ENCODE measurements at regions not wholly inside any gene's neighbourhood (a gene's known extent, or its start where the extent isn't known, plus 50 kb on each side); places are given as distances from the start of the nearest gene placed in this dataset.

- no peak for DNase-seq (ENCODE audit: low read depth in 2 of 2)
Observed at GRCh38 chr16:9458816-9459215, 367.4 kb downstream of the HAPSTR1 start.

- DNase-seq (ENCODE audit: low read depth in 2 of 2), result no peak
Observed at GRCh38 chr16:9462984-9463383, 371.5 kb downstream of the HAPSTR1 start.

- no peak for DNase-seq (ENCODE audit: low read depth in 2 of 2)
Observed at GRCh38 chr16:9463461-9463860, 372.0 kb downstream of the HAPSTR1 start.

GRCh38 chr16:9465161-9465560, 373.7 kb downstream of the HAPSTR1 start:
- no peak for DNase-seq (ENCODE audit: low read depth in 2 of 2)

GRCh38 chr16:9469512-9469911, 378.1 kb downstream of the HAPSTR1 start:
- no peak for DNase-seq (ENCODE audit: low read depth in 2 of 2)

- DNase-seq (ENCODE audit: low read depth in 2 of 2), result no peak
Observed at GRCh38 chr16:9476744-9477143, 385.3 kb downstream of the HAPSTR1 start.

GRCh38 chr16:9479008-9479407, 387.6 kb downstream of the HAPSTR1 start:
- no peak for DNase-seq (ENCODE audit: low read depth in 2 of 2)

GRCh38 chr16:9480503-9480902, 389.1 kb downstream of the HAPSTR1 start:
- DNase-seq (ENCODE audit: low read depth in 2 of 2), result no peak

GRCh38 chr16:9481747-9482730, 390.6 kb downstream of the HAPSTR1 start:
- DNase-seq (ENCODE audit: low read depth in 2 of 2), result no peak

GRCh38 chr16:9484426-9484825, 393.0 kb downstream of the HAPSTR1 start:
- no peak for DNase-seq (ENCODE audit: low read depth in 2 of 2)

- DNase-seq (ENCODE audit: low read depth in 2 of 2), result no peak
Observed at GRCh38 chr16:9484881-9485280, 393.4 kb downstream of the HAPSTR1 start.

- no peak for DNase-seq (ENCODE audit: low read depth in 2 of 2)
Observed at GRCh38 chr16:9489835-9490467, 398.5 kb downstream of the HAPSTR1 start.

GRCh38 chr16:9495824-9496223, 404.4 kb downstream of the HAPSTR1 start:
- DNase-seq (ENCODE audit: low read depth in 2 of 2), result no peak

- no peak for DNase-seq (ENCODE audit: low read depth in 2 of 2)
Observed at GRCh38 chr16:9497750-9498149, 406.3 kb downstream of the HAPSTR1 start.

- no peak for DNase-seq (ENCODE audit: low read depth in 2 of 2)
Observed at GRCh38 chr16:9499941-9500593, 408.6 kb downstream of the HAPSTR1 start.

- no peak for DNase-seq (ENCODE audit: low read depth in 2 of 2)
Observed at GRCh38 chr16:9500872-9501271, 409.4 kb downstream of the HAPSTR1 start.

- no peak for DNase-seq (ENCODE audit: low read depth in 2 of 2)
Observed at GRCh38 chr16:9503251-9503984, 412.0 kb downstream of the HAPSTR1 start.

- DNase-seq (ENCODE audit: low read depth in 2 of 2), result no peak
Observed at GRCh38 chr16:9508328-9508936, 417.0 kb downstream of the HAPSTR1 start.

- DNase-seq (ENCODE audit: low read depth in 2 of 2), result peak in 1 of 2 donors; percentile 15
Observed at GRCh38 chr16:9509663-9510062, 418.2 kb downstream of the HAPSTR1 start.

GRCh38 chr16:9511389-9511788, 419.9 kb downstream of the HAPSTR1 start:
- no peak for DNase-seq (ENCODE audit: low read depth in 2 of 2)

- no peak for DNase-seq (ENCODE audit: low read depth in 2 of 2)
Observed at GRCh38 chr16:9516444-9516843, 425.0 kb downstream of the HAPSTR1 start.

All from lung microvascular endothelial cell (primary cell).